ENCODE measurements at regions not wholly inside any gene's neighbourhood (a gene's known extent, or its start where the extent isn't known, plus 50 kb on each side); places are given as distances from the start of the nearest gene placed in this dataset.
"Not testable (repeated sequence)": the region's sequence is repeated elsewhere in the genome, so short reads cannot be mapped to it uniquely, and the experiment has no call there.

DNA sequence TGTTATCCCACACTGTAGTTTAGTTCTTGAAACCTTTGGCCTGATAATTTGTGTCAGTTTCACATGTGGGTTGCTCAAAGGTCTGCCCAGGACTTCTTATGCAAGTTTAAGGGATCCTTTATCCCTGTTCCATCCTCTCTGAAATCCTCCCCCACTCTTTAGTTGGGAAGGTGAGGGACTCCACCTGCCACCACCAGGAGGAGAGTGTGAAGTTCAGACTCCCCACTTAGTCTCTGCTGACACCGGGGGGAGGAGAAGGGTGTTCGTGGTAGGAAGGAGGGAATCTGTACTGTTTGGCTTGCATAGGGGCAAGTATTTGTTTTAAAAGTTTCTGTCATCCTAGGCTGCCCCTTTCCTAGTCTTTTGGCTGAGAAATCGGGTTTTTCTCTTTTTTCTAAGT is 211.8 kb downstream of the PPP4R3C start:
- no peaks in the 10 kb centered on the region for H3K4me1 ChIP-seq
- H3K9me3 ChIP-seq = no peaks in the 10 kb centered on the region
- no peaks in the 10 kb centered on the region for H3K27me3 ChIP-seq (ENCODE audit: low read depth)
- DNase-seq (ENCODE audit: low spot score in 2 of 2) = no peak
- no peaks in the 10 kb centered on the region for H3K36me3 ChIP-seq (replicated peaks)
- in situ Hi-C loops (cut with MboI; ENCODE audit: low sequenced_read_pairs) = no loop called here
- H3K4me3 ChIP-seq = no peak overlapping the region

DNA sequence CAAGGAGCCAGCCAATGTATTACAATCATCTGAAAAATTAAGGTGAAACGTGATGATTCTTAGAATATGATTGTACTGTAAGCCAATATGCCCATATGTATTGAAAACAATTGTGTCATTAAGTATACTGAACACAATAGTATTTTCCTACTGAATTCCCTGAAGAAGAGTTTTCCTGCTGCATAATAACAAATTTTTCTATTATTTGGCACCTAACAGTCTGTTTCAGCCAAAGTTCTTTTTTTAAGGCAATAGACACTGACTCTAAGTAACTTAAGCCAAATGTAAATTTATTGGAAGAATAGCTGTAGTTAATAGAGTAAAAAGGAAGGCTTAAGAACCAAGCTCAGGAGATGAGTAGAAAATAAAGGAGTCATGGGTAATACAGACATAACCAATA is 220.6 kb downstream of the PPP4R3C start:
- in situ Hi-C loops (cut with MboI; ENCODE audit: low sequenced_read_pairs) = no loop called here
- H3K4me1 ChIP-seq = no peaks in the 10 kb centered on the region
- H3K4me3 ChIP-seq = no peak overlapping the region
- H3K36me3 ChIP-seq (replicated peaks) = no peaks in the 10 kb centered on the region
- H3K27me3 ChIP-seq (ENCODE audit: low read depth) = no peaks in the 10 kb centered on the region
- H3K9me3 ChIP-seq = no peaks in the 10 kb centered on the region
- DNase-seq (ENCODE audit: low spot score in 2 of 2) = no peak

GRCh38 chrX:27241981-27242380 is 221.2 kb downstream of the PPP4R3C start:
- no peaks in the 10 kb centered on the region for H3K36me3 ChIP-seq (replicated peaks)
- no peaks in the 10 kb centered on the region for H3K27me3 ChIP-seq (ENCODE audit: low read depth)
- in situ Hi-C loops (cut with MboI; ENCODE audit: low sequenced_read_pairs) = no loop called here
- no peak for DNase-seq (ENCODE audit: low spot score in 2 of 2)
- no peaks in the 10 kb centered on the region for H3K4me1 ChIP-seq
- no peak overlapping the region for H3K4me3 ChIP-seq
- no peaks in the 10 kb centered on the region for H3K9me3 ChIP-seq

DNA sequence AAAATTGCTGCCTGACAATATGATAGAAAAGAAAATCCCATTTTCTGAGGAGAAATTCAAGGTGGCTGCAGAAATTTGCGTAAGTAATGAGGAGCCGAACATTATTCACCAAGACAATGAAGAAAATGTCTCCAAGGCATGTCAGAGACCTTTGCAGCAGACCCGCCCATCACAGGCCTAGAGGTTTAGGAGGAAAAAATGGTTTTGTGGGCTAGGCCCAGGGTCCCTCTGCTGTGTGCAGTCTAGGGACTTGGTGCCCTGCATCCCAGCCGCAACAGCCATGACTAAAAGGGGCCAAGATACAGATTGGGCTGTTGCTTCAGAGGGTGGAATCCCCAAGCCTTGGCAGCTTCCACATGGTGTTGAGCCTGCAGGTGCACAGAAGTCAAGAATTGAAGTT is 223.1 kb downstream of the PPP4R3C start:
- H3K9me3 ChIP-seq; H3K4me1 ChIP-seq; H3K4me3 ChIP-seq; H3K36me3 ChIP-seq (replicated peaks); in situ Hi-C loops (cut with MboI; ENCODE audit: low sequenced_read_pairs); H3K27me3 ChIP-seq (ENCODE audit: low read depth); DNase-seq (ENCODE audit: low spot score in 2 of 2): not testable (repeated sequence)

DNA sequence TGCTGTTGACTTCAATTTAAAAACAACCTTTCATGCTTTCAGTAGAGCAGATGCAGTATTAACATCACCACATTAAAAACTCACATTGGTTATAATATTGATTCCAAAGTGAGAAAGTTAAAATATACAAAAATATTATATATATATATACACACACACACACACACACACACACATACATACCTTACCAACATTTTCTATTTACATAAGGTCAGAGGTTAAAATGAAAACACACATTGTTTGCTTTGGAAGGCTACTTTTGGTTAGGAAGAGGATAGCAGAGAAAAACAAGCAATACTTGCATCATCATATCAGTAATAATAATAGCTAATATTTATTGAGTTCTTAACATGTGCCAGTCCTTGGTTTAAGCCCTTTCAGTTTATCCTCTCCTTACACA is 226.5 kb downstream of the PPP4R3C start:
- no peaks in the 10 kb centered on the region for H3K27me3 ChIP-seq (ENCODE audit: low read depth)
- in situ Hi-C loops (cut with MboI; ENCODE audit: low sequenced_read_pairs) = no loop called here
- no peaks in the 10 kb centered on the region for H3K9me3 ChIP-seq
- no peaks in the 10 kb centered on the region for H3K4me1 ChIP-seq
- no peaks in the 10 kb centered on the region for H3K36me3 ChIP-seq (replicated peaks)
- DNase-seq (ENCODE audit: low spot score in 2 of 2) = no peak
- no peak overlapping the region for H3K4me3 ChIP-seq

GRCh38 chrX:27229721-27230120 is 233.4 kb downstream of the PPP4R3C start:
- Histone ChIP-seq H3K4me1 (no peaks in the 10 kb centered on the region), H3K36me3 (replicated peaks) (no peaks in the 10 kb centered on the region), H3K9me3 (no peaks in the 10 kb centered on the region), H3K27me3 (ENCODE audit: low read depth) (no peaks in the 10 kb centered on the region), H3K4me3 (no peak overlapping the region)
- in situ Hi-C loops (cut with MboI; ENCODE audit: low sequenced_read_pairs) = no loop called here
- DNase-seq (ENCODE audit: low spot score in 2 of 2) = no peak

- no peak for DNase-seq (ENCODE audit: low spot score in 2 of 2)
- Histone ChIP-seq H3K4me1 (no peaks in the 10 kb centered on the region), H3K9me3 (no peaks in the 10 kb centered on the region), H3K4me3 (no peak overlapping the region), H3K36me3 (replicated peaks) (no peaks in the 10 kb centered on the region), H3K27me3 (ENCODE audit: low read depth) (no peaks in the 10 kb centered on the region)
- in situ Hi-C loops (cut with MboI; ENCODE audit: low sequenced_read_pairs) = no loop called here
Observed at GRCh38 chrX:27222661-27223060, 240.5 kb downstream of the PPP4R3C start.

DNA sequence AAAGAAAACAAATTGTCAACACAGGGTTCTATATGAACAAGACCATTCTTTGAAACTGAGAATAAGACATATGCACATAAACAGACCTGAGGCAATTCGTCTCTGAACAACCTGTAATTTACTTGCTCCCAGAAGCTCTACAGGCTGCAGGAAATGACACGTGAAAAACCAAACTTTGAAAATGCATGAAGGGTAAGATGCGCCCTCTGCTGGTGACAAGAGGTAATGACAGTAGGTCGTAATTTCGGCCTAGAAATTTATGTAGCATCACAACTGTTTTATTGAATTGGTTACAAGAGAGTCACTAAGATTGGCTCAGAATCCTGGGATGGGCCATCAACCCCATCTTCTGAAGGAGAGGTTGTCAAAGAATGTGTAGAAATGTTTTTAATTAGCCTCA is 276.5 kb downstream of the PPP4R3C start:
- no peaks in the 10 kb centered on the region for H3K9me3 ChIP-seq

DNA sequence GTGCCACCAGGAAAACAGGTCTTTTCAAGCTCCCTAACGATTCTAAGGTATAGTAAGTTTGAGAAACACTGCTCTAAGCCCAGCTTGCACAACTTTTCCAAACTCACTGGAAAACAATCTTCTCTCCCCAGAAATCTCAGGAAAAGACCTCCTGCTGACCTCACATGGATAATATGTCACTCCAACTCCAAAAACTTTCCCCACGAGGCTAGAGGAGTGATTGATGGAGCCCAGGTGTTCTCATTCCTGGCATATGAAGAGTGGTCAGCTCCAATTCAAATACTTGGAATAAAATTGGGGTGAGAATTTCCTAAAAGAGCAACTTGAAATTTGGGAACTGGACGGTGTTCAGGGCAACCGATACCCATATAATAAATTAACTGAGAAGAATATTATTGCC is 299.9 kb downstream of the PPP4R3C start:
- H3K27me3 ChIP-seq (ENCODE audit: low read depth) = no peaks in the 10 kb centered on the region
- H3K9me3 ChIP-seq = no peaks in the 10 kb centered on the region
- in situ Hi-C loops (cut with MboI; ENCODE audit: low sequenced_read_pairs) = no loop called here
- DNase-seq (ENCODE audit: low spot score in 2 of 2) = no peak
- H3K4me1 ChIP-seq = no peaks in the 10 kb centered on the region
- H3K36me3 ChIP-seq (replicated peaks) = no peaks in the 10 kb centered on the region
- no peak overlapping the region for H3K4me3 ChIP-seq

More for the DNA sequence above, 276.5 kb downstream of the PPP4R3C start:
- H3K4me3 ChIP-seq = no peak overlapping the region
- H3K4me1 ChIP-seq = no peaks in the 10 kb centered on the region
- DNase-seq (ENCODE audit: low spot score in 2 of 2) = peak; percentile 51 to 52
- H3K27me3 ChIP-seq (ENCODE audit: low read depth) = peaks cover 2% of the 10 kb centered on the region; the same call in 1 of the 2 replicates
- H3K36me3 ChIP-seq (replicated peaks) = no peaks in the 10 kb centered on the region
- in situ Hi-C loops (cut with MboI; ENCODE audit: low sequenced_read_pairs) = no loop called here

DNA sequence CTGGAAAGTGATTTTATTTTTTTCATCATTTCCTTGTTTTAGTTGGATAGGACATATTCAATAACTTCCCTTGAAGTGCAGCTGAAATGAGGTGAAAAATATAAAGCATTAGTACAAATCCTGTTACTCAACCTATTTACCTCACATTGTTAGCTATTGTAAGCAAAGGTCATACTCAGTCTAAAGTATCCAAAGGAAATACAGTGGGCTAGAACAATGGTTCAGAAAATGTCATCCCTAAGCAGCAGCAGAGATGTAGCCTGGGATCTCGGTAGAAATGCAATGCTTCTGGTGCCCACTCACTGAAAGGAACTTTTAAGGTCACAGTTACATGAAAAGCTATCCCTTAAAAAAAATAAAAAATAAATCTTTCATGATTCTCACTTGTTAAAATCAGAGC is 300.6 kb downstream of the PPP4R3C start:
- no peak overlapping the region for H3K4me3 ChIP-seq
- no peaks in the 10 kb centered on the region for H3K36me3 ChIP-seq (replicated peaks)

GRCh38 chrX:27156921-27157320 is 306.2 kb downstream of the PPP4R3C start:
- in situ Hi-C loops (cut with MboI; ENCODE audit: low sequenced_read_pairs); H3K4me3 ChIP-seq; DNase-seq (ENCODE audit: low spot score in 2 of 2); H3K27me3 ChIP-seq (ENCODE audit: low read depth); H3K9me3 ChIP-seq; H3K4me1 ChIP-seq; H3K36me3 ChIP-seq (replicated peaks): not testable (repeated sequence)

More for the DNA sequence above, 300.6 kb downstream of the PPP4R3C start:
- Histone ChIP-seq H3K4me1 (no peaks in the 10 kb centered on the region), H3K27me3 (ENCODE audit: low read depth) (no peaks in the 10 kb centered on the region), H3K9me3 (no peaks in the 10 kb centered on the region)
- in situ Hi-C loops (cut with MboI; ENCODE audit: low sequenced_read_pairs) = no loop called here
- no peak for DNase-seq (ENCODE audit: low spot score in 2 of 2)

DNA sequence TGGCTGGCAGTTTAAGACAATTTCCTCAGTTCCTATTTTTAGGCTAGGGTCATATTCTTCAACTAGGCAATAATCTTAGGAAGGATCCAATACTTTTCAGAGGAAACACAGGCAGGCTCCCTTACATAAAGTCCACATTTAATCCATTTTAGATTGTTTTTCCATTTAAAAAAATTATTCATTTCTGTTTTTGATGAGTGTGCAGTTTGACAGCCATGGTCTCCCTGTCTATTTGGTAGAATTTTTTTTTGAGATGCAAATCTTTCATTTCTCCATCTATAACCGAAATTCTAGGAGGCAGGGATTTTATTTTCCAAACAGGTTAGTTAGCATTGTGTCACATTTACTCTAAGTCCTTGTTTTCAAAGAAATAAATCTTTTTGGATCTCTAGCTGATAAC is 326.8 kb downstream of the PPP4R3C start:
- peaks cover 3% of the 10 kb centered on the region; the same call in 1 of the 2 replicates for H3K27me3 ChIP-seq (ENCODE audit: low read depth)
- no peak overlapping the region for H3K4me3 ChIP-seq
- no peaks in the 10 kb centered on the region for H3K4me1 ChIP-seq
- no peaks in the 10 kb centered on the region for H3K9me3 ChIP-seq
- DNase-seq (ENCODE audit: low spot score in 2 of 2) = no peak
- H3K36me3 ChIP-seq (replicated peaks) = no peaks in the 10 kb centered on the region
- in situ Hi-C loops (cut with MboI; ENCODE audit: low sequenced_read_pairs) = no loop called here

DNA sequence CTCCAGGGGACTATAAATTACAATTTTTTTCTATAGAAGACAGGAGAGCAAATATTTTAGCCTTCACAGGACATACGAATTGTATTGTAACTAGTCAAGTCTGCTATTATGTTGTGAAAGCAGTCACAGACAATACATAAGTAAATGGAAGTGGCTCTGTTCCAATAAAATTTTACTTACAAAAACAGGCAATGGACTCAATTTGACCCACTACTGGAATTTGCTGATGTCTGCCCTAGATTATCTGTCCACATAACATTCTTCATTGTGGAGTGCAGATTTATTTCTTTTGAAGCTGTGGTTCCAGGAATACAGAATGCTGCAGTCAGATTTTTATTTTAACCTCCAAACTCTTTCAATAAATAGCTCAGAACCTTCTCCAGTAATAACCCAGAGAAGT is 330.3 kb downstream of the PPP4R3C start:
- H3K27me3 ChIP-seq (ENCODE audit: low read depth) = peaks cover 3% of the 10 kb centered on the region; the same call in 1 of the 2 replicates
- H3K9me3 ChIP-seq = no peaks in the 10 kb centered on the region
- in situ Hi-C loops (cut with MboI; ENCODE audit: low sequenced_read_pairs) = no loop called here
- DNase-seq (ENCODE audit: low spot score in 2 of 2) = no peak
- no peaks in the 10 kb centered on the region for H3K36me3 ChIP-seq (replicated peaks)
- no peaks in the 10 kb centered on the region for H3K4me1 ChIP-seq
- H3K4me3 ChIP-seq = no peak overlapping the region

- in situ Hi-C loops (cut with MboI; ENCODE audit: low sequenced_read_pairs); H3K27me3 ChIP-seq (ENCODE audit: low read depth); H3K4me3 ChIP-seq; H3K36me3 ChIP-seq (replicated peaks); H3K9me3 ChIP-seq: not testable (repeated sequence)
- H3K4me1 ChIP-seq = peaks cover 12% of the 10 kb centered on the region
- DNase-seq (ENCODE audit: low spot score in 2 of 2) = peak; percentile 21 to 56
Observed at GRCh38 chrX:27087176-27087575, 376.0 kb downstream of the PPP4R3C start.

DNA sequence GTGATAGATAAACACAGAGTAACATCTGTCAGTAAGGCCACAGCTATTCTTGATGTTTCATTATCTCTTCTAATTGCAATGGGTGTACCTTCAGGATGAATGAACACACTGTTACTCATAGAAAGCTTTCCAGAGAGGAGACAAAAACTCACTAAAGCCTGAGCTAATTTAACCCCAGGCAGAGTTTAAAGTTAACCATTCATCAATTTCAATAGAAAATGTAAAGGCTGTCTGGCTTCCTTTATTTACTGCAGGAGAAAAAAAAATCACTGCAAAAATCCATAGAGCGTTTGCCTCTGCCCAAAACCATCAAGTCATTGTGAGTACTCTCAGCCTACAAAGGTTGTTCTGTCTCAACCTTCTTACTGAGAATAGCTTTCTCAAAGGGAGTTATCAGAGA is 376.9 kb downstream of the PPP4R3C start:
- Histone ChIP-seq H3K27me3 (ENCODE audit: low read depth) (no peaks in the 10 kb centered on the region), H3K4me3 (no peak overlapping the region), H3K9me3 (no peaks in the 10 kb centered on the region), H3K4me1 (peaks cover 12% of the 10 kb centered on the region), H3K36me3 (replicated peaks) (no peaks in the 10 kb centered on the region)
- in situ Hi-C loops (cut with MboI; ENCODE audit: low sequenced_read_pairs) = no loop called here
- DNase-seq (ENCODE audit: low spot score in 2 of 2) = peak in 1 of 2 experiments; percentile 42

All from HAP-1 (cell line).